ENCODE measurements at regions not wholly inside any gene's neighbourhood (a gene's known extent, or its start where the extent isn't known, plus 50 kb on each side); places are given as distances from the start of the nearest gene placed in this dataset.

- no peaks in the 10 kb centered on the region for H3K36me3 ChIP-seq (replicated peaks in 1 of 2; ENCODE audit: control insufficient read depth in 2 of 2, insufficient read depth in 2 of 2, low read length in 2 of 2)
- peaks cover 0 to 10% of the 10 kb centered on the region in 2 donors for H3K4me1 ChIP-seq (ENCODE audit: control insufficient read depth in 2 of 2, insufficient read depth in 1 of 2, low read depth in 1 of 2, low read length in 2 of 2)
- no CpG with 5 or more reads among the region's 8 CpGs for WGBS, 2 donors (ENCODE audit: extremely low coverage in 2 of 2, insufficient read length in 2 of 2, insufficient replicate concordance in 1 of 2)
Observed at GRCh38 chr18:77973745-77974144, 724.1 kb downstream of the GALR1 start.

DNA sequence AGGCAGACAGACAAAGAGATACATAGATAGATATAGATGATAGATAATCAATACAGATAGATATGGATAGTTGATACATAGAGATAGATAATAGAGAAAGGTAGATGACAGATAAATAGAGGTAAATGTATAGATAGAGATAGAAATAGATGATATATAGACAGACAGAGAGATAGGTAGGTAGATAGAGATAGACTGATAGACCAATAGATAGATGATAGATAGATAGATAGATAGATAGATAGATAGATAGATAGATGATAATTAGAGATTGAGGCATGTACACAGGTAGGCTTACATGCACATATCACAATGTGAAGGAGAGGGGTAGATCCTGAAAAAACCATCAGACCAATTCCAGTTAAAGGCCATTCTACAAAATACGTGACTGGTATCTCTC is 724.7 kb downstream of the GALR1 start:
- H3K4me3 ChIP-seq (ENCODE audit: low read length in 2 of 2): no peak overlapping the region

More at GRCh38 chr18:77973745-77974144, 724.1 kb downstream of the GALR1 start:
- H4K91ac ChIP-seq (ENCODE audit: low read depth, low read length, poor library complexity): no peak overlapping the region
- no peak overlapping the region for H2BK120ac ChIP-seq (ENCODE audit: low read depth, low read length)
- no peak overlapping the region for H3K4me2 ChIP-seq (ENCODE audit: insufficient read depth, low read length, poor library complexity, severe bottlenecking)
- no peak overlapping the region for H4K8ac ChIP-seq (ENCODE audit: low read depth, low read length)
- H3K27me3 ChIP-seq (ENCODE audit: control insufficient read depth in 3 of 3, insufficient read depth in 3 of 3, low read depth in 1 of 3, low read length in 3 of 3): no peaks in the 10 kb centered on the region
- no peaks in the 10 kb centered on the region for H3K79me1 ChIP-seq (ENCODE audit: low read depth, low read length)
- no peak overlapping the region for H2BK5ac ChIP-seq (ENCODE audit: low read length)
- no peak overlapping the region for H3K4me3 ChIP-seq (ENCODE audit: low read length in 2 of 2)
- no peaks in the 10 kb centered on the region for H3K9me3 ChIP-seq (replicated peaks in 1 of 2; ENCODE audit: control insufficient read depth in 2 of 2, insufficient read depth in 1 of 2, low read depth in 1 of 2, low read length in 2 of 2)
- no peak overlapping the region for H2AFZ ChIP-seq (ENCODE audit: low read length)
- H3K9ac ChIP-seq (ENCODE audit: low read depth, low read length, poor library complexity): no peak overlapping the region
- no peak overlapping the region for H3K23ac ChIP-seq (ENCODE audit: low read depth, low read length, poor library complexity)
- H2BK12ac ChIP-seq (ENCODE audit: low read length): no peak overlapping the region
- H3K4ac ChIP-seq (ENCODE audit: low read length): no peak overlapping the region
- no peak for DNase-seq (ENCODE audit: low spot score)
- no peak overlapping the region for H3K14ac ChIP-seq (ENCODE audit: low read length)
- no peak overlapping the region for H3K27ac ChIP-seq (replicated peaks; ENCODE audit: low read length)
- peak overlapping the region; percentile 87 for H2BK15ac ChIP-seq (ENCODE audit: low read length)
- peak overlapping the region; percentile 81 for H2AK5ac ChIP-seq (ENCODE audit: low read depth, low read length)
- H3K18ac ChIP-seq (ENCODE audit: low read length): peak overlapping the region; percentile 67

GRCh38 chr18:77977331-77977730 is 727.7 kb downstream of the GALR1 start:
- H3K4me3 ChIP-seq (ENCODE audit: low read length in 2 of 2): no peak overlapping the region
- no peak overlapping the region for H3K14ac ChIP-seq (ENCODE audit: low read length)
- no peak overlapping the region for H3K23ac ChIP-seq (ENCODE audit: low read depth, low read length, poor library complexity)
- no peak overlapping the region for H4K91ac ChIP-seq (ENCODE audit: low read depth, low read length, poor library complexity)
- H2AFZ ChIP-seq (ENCODE audit: low read length): no peak overlapping the region
- H2BK15ac ChIP-seq (ENCODE audit: low read length): peak overlapping the region; percentile 13
- H3K4ac ChIP-seq (ENCODE audit: low read length): no peak overlapping the region
- H3K9me3 ChIP-seq (replicated peaks in 1 of 2; ENCODE audit: control insufficient read depth in 2 of 2, insufficient read depth in 1 of 2, low read depth in 1 of 2, low read length in 2 of 2): peaks cover 0 to 2% of the 10 kb centered on the region in 2 donors
- peak overlapping the region; percentile 33 for H3K18ac ChIP-seq (ENCODE audit: low read length)
- no peaks in the 10 kb centered on the region for H3K27me3 ChIP-seq (ENCODE audit: control insufficient read depth in 3 of 3, insufficient read depth in 3 of 3, low read depth in 1 of 3, low read length in 3 of 3)
- H3K27ac ChIP-seq (replicated peaks; ENCODE audit: low read length): no peak overlapping the region
- no CpG with 5 or more reads among the region's 11 CpGs for WGBS, 2 donors (ENCODE audit: extremely low coverage in 2 of 2, insufficient read length in 2 of 2, insufficient replicate concordance in 1 of 2)
- H2AK5ac ChIP-seq (ENCODE audit: low read depth, low read length): no peak overlapping the region
- H2BK5ac ChIP-seq (ENCODE audit: low read length): no peak overlapping the region
- no peak overlapping the region for H3K4me2 ChIP-seq (ENCODE audit: insufficient read depth, low read length, poor library complexity, severe bottlenecking)
- H2BK12ac ChIP-seq (ENCODE audit: low read length): no peak overlapping the region
- no peaks in the 10 kb centered on the region for H3K4me1 ChIP-seq (ENCODE audit: control insufficient read depth in 2 of 2, insufficient read depth in 1 of 2, low read depth in 1 of 2, low read length in 2 of 2)
- H3K36me3 ChIP-seq (replicated peaks in 1 of 2; ENCODE audit: control insufficient read depth in 2 of 2, insufficient read depth in 2 of 2, low read length in 2 of 2): no peaks in the 10 kb centered on the region
- H2BK120ac ChIP-seq (ENCODE audit: low read depth, low read length): no peak overlapping the region
- no peak overlapping the region for H4K8ac ChIP-seq (ENCODE audit: low read depth, low read length)
- no peak overlapping the region for H3K9ac ChIP-seq (ENCODE audit: low read depth, low read length, poor library complexity)
- DNase-seq (ENCODE audit: low spot score): no peak
- H3K79me1 ChIP-seq (ENCODE audit: low read depth, low read length): no peaks in the 10 kb centered on the region

More for the DNA sequence above, 724.7 kb downstream of the GALR1 start:
- Histone ChIP-seq H3K9me3 (replicated peaks in 1 of 2; ENCODE audit: control insufficient read depth in 2 of 2, insufficient read depth in 1 of 2, low read depth in 1 of 2, low read length in 2 of 2) (no peaks in the 10 kb centered on the region), H3K4ac (ENCODE audit: low read length) (no peak overlapping the region), H2BK5ac (ENCODE audit: low read length) (no peak overlapping the region), H3K23ac (ENCODE audit: low read depth, low read length, poor library complexity) (no peak overlapping the region), H3K14ac (ENCODE audit: low read length) (no peak overlapping the region), H3K79me1 (ENCODE audit: low read depth, low read length) (no peaks in the 10 kb centered on the region), H2BK15ac (ENCODE audit: low read length) (no peak overlapping the region), H2AK5ac (ENCODE audit: low read depth, low read length) (no peak overlapping the region), H4K91ac (ENCODE audit: low read depth, low read length, poor library complexity) (no peak overlapping the region), H3K36me3 (replicated peaks in 1 of 2; ENCODE audit: control insufficient read depth in 2 of 2, insufficient read depth in 2 of 2, low read length in 2 of 2) (no peaks in the 10 kb centered on the region), H4K8ac (ENCODE audit: low read depth, low read length) (no peak overlapping the region), H3K4me2 (ENCODE audit: insufficient read depth, low read length, poor library complexity, severe bottlenecking) (no peak overlapping the region), H2BK120ac (ENCODE audit: low read depth, low read length) (no peak overlapping the region), H3K9ac (ENCODE audit: low read depth, low read length, poor library complexity) (no peak overlapping the region), H3K4me1 (ENCODE audit: control insufficient read depth in 2 of 2, insufficient read depth in 1 of 2, low read depth in 1 of 2, low read length in 2 of 2) (peaks cover 0 to 10% of the 10 kb centered on the region in 2 donors), H3K27ac (replicated peaks; ENCODE audit: low read length) (no peak overlapping the region), H2BK12ac (ENCODE audit: low read length) (no peak overlapping the region), H3K18ac (ENCODE audit: low read length) (no peak overlapping the region), H2AFZ (ENCODE audit: low read length) (no peak overlapping the region), H3K27me3 (ENCODE audit: control insufficient read depth in 3 of 3, insufficient read depth in 3 of 3, low read depth in 1 of 3, low read length in 3 of 3) (no peaks in the 10 kb centered on the region)
- no CpG with 5 or more reads among the region's 1 CpG for WGBS, 2 donors (ENCODE audit: extremely low coverage in 2 of 2, insufficient read length in 2 of 2, insufficient replicate concordance in 1 of 2)
- DNase-seq (ENCODE audit: low spot score): no peak

DNA sequence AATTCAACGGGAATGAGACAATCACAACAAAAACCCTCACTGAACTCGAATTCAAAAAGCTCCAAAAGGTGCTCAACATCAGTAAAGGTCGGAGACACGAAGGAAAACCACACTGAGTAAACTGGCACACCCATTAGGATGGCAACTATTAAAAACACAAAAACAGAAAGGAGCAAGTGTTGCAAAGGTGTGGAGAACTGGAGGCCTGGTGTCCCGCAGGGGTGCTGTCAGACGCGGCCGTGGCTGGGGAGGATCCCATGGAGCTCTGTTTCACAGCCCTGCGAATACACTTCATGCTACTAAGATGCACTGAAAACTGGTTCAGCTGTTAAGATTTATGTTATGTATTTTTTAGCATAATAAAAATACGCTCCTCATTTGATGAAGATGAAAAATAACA is 730.6 kb downstream of the GALR1 start:
- H2AFZ ChIP-seq (ENCODE audit: low read length): no peak overlapping the region
- H3K4ac ChIP-seq (ENCODE audit: low read length): no peak overlapping the region
- peaks cover 0 to 2% of the 10 kb centered on the region in 2 donors for H3K4me1 ChIP-seq (ENCODE audit: control insufficient read depth in 2 of 2, insufficient read depth in 1 of 2, low read depth in 1 of 2, low read length in 2 of 2)
- no peaks in the 10 kb centered on the region for H3K79me1 ChIP-seq (ENCODE audit: low read depth, low read length)
- DNase-seq (ENCODE audit: low spot score): no peak
- H3K36me3 ChIP-seq (replicated peaks in 1 of 2; ENCODE audit: control insufficient read depth in 2 of 2, insufficient read depth in 2 of 2, low read length in 2 of 2): no peaks in the 10 kb centered on the region
- no peak overlapping the region for H3K23ac ChIP-seq (ENCODE audit: low read depth, low read length, poor library complexity)
- no peaks in the 10 kb centered on the region for H3K27me3 ChIP-seq (ENCODE audit: control insufficient read depth in 3 of 3, insufficient read depth in 3 of 3, low read depth in 1 of 3, low read length in 3 of 3)
- H3K9ac ChIP-seq (ENCODE audit: low read depth, low read length, poor library complexity): no peak overlapping the region
- H2BK12ac ChIP-seq (ENCODE audit: low read length): no peak overlapping the region
- no peak overlapping the region for H3K18ac ChIP-seq (ENCODE audit: low read length)
- H4K8ac ChIP-seq (ENCODE audit: low read depth, low read length): no peak overlapping the region
- no peak overlapping the region for H4K91ac ChIP-seq (ENCODE audit: low read depth, low read length, poor library complexity)
- no peak overlapping the region for H3K4me3 ChIP-seq (ENCODE audit: low read length in 2 of 2)
- no peak overlapping the region for H3K4me2 ChIP-seq (ENCODE audit: insufficient read depth, low read length, poor library complexity, severe bottlenecking)
- no peak overlapping the region for H3K27ac ChIP-seq (replicated peaks; ENCODE audit: low read length)
- H3K14ac ChIP-seq (ENCODE audit: low read length): no peak overlapping the region
- H2AK5ac ChIP-seq (ENCODE audit: low read depth, low read length): no peak overlapping the region
- H2BK15ac ChIP-seq (ENCODE audit: low read length): no peak overlapping the region
- no CpG with 5 or more reads among the region's 10 CpGs for WGBS, 2 donors (ENCODE audit: extremely low coverage in 2 of 2, insufficient read length in 2 of 2, insufficient replicate concordance in 1 of 2)
- no peak overlapping the region for H2BK120ac ChIP-seq (ENCODE audit: low read depth, low read length)
- H3K9me3 ChIP-seq (replicated peaks in 1 of 2; ENCODE audit: control insufficient read depth in 2 of 2, insufficient read depth in 1 of 2, low read depth in 1 of 2, low read length in 2 of 2): peaks cover 0 to 2% of the 10 kb centered on the region in 2 donors
- H2BK5ac ChIP-seq (ENCODE audit: low read length): no peak overlapping the region

All from neuronal stem cell (in vitro differentiated cells).